GM10266 (cell line): ENCODE measurements at regions not wholly inside any gene's neighbourhood (a gene's known extent, or its start where the extent isn't known, plus 50 kb on each side); places are given as distances from the start of the nearest gene placed in this dataset.

ENCODE experiments used
- DNase-seq: peaks from one replicate; pipeline ENCODE4 v3.0.0; 2012; ENCODE audit errors: extremely low spot score
- CTCF ChIP-seq: IDR thresholded peaks from 2 replicates; pipeline ENCODE4 v1.5.1; 2012; ENCODE audit warnings: mild to moderate bottlenecking, low read depth; ENCODE audit not compliant: control insufficient read depth, insufficient read depth; ENCODE audit errors: missing control alignments

- TF ChIP-seq CTCF, result no peak
- DNase-seq, result no peak
Measured at GRCh38 chr6:141123049-141123448, 1009.7 kb upstream of the GJE1 start.

DNA sequence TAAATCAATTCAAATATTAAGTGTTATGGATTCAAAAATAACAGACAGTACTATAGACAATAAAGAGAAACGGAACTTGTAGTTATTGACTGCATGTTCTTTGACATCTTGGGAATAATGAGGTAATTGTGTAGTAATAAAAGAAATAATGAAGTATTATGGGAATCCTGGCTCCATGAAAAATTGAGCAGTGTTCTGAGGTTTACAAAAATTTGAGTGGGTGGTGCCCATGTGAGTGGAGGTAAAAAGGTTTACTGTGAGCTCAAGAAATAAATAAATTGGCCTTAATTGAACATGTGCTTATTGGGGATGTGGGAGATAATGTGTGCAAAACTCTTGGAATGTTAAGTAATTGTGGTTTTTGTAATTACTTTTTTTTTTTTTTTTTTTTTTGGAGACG lies 1013.7 kb upstream of the GJE1 start:
- TF ChIP-seq CTCF, result no peak

GRCh38 chr6:141117874-141118273 lies 1014.9 kb upstream of the GJE1 start:
- no peak for TF ChIP-seq CTCF
- no peak for DNase-seq

More for the DNA sequence above, 1013.7 kb upstream of the GJE1 start:
- no peak for DNase-seq

GRCh38 chr6:141110481-141110880 lies 1022.2 kb upstream of the GJE1 start:
- TF ChIP-seq CTCF, result no peak
- no peak for DNase-seq

DNA sequence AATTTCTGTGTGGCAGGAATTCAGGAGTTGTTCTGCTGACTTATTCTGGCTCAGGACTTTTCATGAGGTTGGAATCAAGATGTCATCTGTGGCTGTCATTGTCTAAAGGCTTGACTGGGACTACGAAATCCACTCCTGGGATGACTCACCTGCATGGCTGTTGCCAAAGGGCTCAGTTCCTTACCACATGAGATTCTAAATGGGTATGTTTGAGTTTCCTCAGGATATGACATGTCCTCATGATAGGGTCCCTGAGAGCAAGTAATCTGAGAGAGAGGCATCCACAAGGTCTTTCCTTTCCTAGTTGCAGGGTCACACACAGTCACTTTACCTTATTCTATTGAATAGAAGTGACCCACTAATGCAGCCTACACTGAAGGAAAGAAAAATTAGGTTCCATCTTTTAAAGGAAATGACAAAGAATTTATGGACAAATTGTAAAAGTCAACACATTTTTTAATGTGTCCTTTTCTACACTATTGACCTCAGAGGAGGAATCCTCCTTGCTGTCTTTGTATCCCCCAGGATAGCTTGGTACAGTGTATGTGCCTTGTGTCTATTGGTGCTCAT lies 1025.0 kb upstream of the GJE1 start:
- DNase-seq, result no peak
- no peak for TF ChIP-seq CTCF

DNA sequence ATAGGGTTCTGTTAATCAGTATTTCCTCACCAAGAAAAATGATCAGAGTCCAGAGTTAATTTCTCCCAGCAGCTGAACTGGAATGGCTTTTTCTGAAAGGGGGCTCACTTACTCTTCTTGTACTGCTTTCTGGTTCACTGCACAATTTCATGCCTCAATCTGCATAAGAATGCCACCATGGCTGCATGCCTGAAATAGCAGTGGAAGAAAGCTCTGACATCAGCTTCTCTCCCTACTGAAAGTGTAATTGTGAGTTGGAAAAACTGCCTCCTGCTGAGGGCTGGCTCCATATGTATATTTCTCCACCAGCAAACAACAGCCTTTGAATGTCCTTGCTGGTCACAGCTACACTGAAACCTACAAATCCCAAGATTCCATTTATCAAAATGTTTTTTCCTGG lies 1027.2 kb upstream of the GJE1 start:
- TF ChIP-seq CTCF, result no peak

GRCh38 chr6:141103246-141103645 lies 1029.5 kb upstream of the GJE1 start:
- DNase-seq, result no peak

More for the DNA sequence above, 1027.2 kb upstream of the GJE1 start:
- no peak for DNase-seq

More at GRCh38 chr6:141103246-141103645, 1029.5 kb upstream of the GJE1 start:
- no peak for TF ChIP-seq CTCF
